Left colon (tissue), 2 donors: ENCODE measurements at regions not wholly inside any gene's neighbourhood (a gene's known extent, or its start where the extent isn't known, plus 50 kb on each side); places are given as distances from the start of the nearest gene placed in this dataset.
"Not testable (repeated sequence)": the region's sequence is repeated elsewhere in the genome, so short reads cannot be mapped to it uniquely, and the experiment has no call there.

Experiments used
- ATAC-seq: fragments of 200-7000 bp; cut with Tn5 transposase; one replicate; pipeline ENCODE4 v1.9.1; 2020; ENCODE audit warnings: mild to moderate bottlenecking, moderate library complexity
- DNase-seq, 2 donors: peaks; one replicate each; pipeline ENCODE4 v3.0.0-alpha.2; 2020
- intact Hi-C, 2 donors: fragments of 100-400 bp; cut with DNase I in 1 of 2; cut with micrococcal nuclease in 1 of 2; formaldehyde crosslinking; loops; one replicate each; pipeline versions ENCODE4 v1.11.2 to v1.14.0; 2022; cut with DNase I, micrococcal nuclease
- donor health status: DM: no; HTN: no; CAD: no.
- donor health status: DM: yes; HTN: yes; CAD: no.

- intact Hi-C loops: no loop called here
- no peak for DNase-seq
- ATAC-seq: no peak
Observed at GRCh38 chr13:70758932-70759331, 650.7 kb upstream of the KLHL1 start.

GRCh38 chr13:70756088-70756487 is 647.8 kb upstream of the KLHL1 start:
- intact Hi-C loops: no loop called here
- DNase-seq (no peak), ATAC-seq (no peak)

GRCh38 chr13:70755456-70755855 is 647.2 kb upstream of the KLHL1 start:
- ATAC-seq (no peak), DNase-seq (no peak)
- intact Hi-C loops: no loop called here

- intact Hi-C loops: no loop called here
- ATAC-seq: no peak
- no peak for DNase-seq
Observed at GRCh38 chr13:70747262-70747661, 639.0 kb upstream of the KLHL1 start.

GRCh38 chr13:70746469-70746868 is 638.2 kb upstream of the KLHL1 start:
- DNase-seq, intact Hi-C loops, ATAC-seq: not testable (repeated sequence)

- intact Hi-C loops: no loop called here
- DNase-seq (no peak), ATAC-seq (no peak)
Observed at GRCh38 chr13:70736622-70737317, 628.5 kb upstream of the KLHL1 start.

- ATAC-seq (no peak), DNase-seq (no peak)
- intact Hi-C loops: no loop called here
Observed at GRCh38 chr13:70732611-70733010, 624.4 kb upstream of the KLHL1 start.

GRCh38 chr13:70729369-70729768 is 621.1 kb upstream of the KLHL1 start:
- DNase-seq (no peak), ATAC-seq (no peak)
- intact Hi-C loops: no loop called here

GRCh38 chr13:70723732-70724131 is 615.5 kb upstream of the KLHL1 start:
- DNase-seq: no peak
- intact Hi-C loops: no loop called here
- no peak for ATAC-seq

- DNase-seq (no peak), ATAC-seq (no peak)
- intact Hi-C loops: no loop called here
Observed at GRCh38 chr13:70720386-70720785, 612.1 kb upstream of the KLHL1 start.

GRCh38 chr13:70714993-70715392 is 606.7 kb upstream of the KLHL1 start:
- intact Hi-C loops: no loop called here
- DNase-seq: no peak
- ATAC-seq: no peak

GRCh38 chr13:70708775-70709174 is 600.5 kb upstream of the KLHL1 start:
- DNase-seq (no peak), ATAC-seq (no peak)
- intact Hi-C loops: no loop called here

GRCh38 chr13:70703755-70704154 is 595.5 kb upstream of the KLHL1 start:
- no peak for ATAC-seq
- intact Hi-C loops: no loop called here
- no peak for DNase-seq

GRCh38 chr13:70694996-70695715 is 586.9 kb upstream of the KLHL1 start:
- DNase-seq (no peak), ATAC-seq (no peak)
- intact Hi-C loops: no loop called here

- no peak for ATAC-seq
Observed at GRCh38 chr13:70668983-70669382, 560.7 kb upstream of the KLHL1 start.

GRCh38 chr13:70668293-70668692 is 560.0 kb upstream of the KLHL1 start:
- intact Hi-C loops: no loop called here
- DNase-seq (no peak), ATAC-seq (no peak)

More at GRCh38 chr13:70668983-70669382, 560.7 kb upstream of the KLHL1 start:
- no peak for DNase-seq
- intact Hi-C loops: no loop called here

GRCh38 chr13:70666883-70667556 is 558.8 kb upstream of the KLHL1 start:
- intact Hi-C loops: no loop called here
- ATAC-seq (no peak), DNase-seq (no peak)

GRCh38 chr13:70662231-70662940 is 554.1 kb upstream of the KLHL1 start:
- ATAC-seq (no peak), DNase-seq (no peak)
- intact Hi-C loops: no loop called here

- ATAC-seq (no peak), DNase-seq (no peak)
- intact Hi-C loops: no loop called here
Observed at GRCh38 chr13:70644052-70644451, 535.8 kb upstream of the KLHL1 start.

GRCh38 chr13:70634893-70635292 is 526.6 kb upstream of the KLHL1 start:
- intact Hi-C loops: no loop called here
- DNase-seq: no peak
- ATAC-seq: no peak
